Activated naive CD8-positive, alpha-beta T cell treated with anti-CD3 and anti-CD28 coated beads, Interleukin-2, amount 10 ng/mL, durations not matched to agents 7 days and 5 days (primary cell): ENCODE measurements at regions not wholly inside any gene's neighbourhood (a gene's known extent, or its start where the extent isn't known, plus 50 kb on each side); places are given as distances from the start of the nearest gene placed in this dataset.

Experiments
- ATAC-seq: fragments of 150-1000 bp; cut with Tn5 transposase; one replicate; pipeline ENCODE4 v1.10.0; 2021; ENCODE audit warnings: low read depth, moderate library complexity
- POLR2A ChIA-PET: fragments of 350-600 bp; sonication (Branson Sonifier 250); formaldehyde crosslinking; loops from one replicate; lab custom pipeline; 2021; ENCODE audit warnings: antibody characterized with exemption; lab: Charles Lee
- DNase-seq: peaks from one replicate; pipeline ENCODE4 v3.0.0; 2021
- H3K27ac Mint-ChIP-seq: one replicate; pipeline ENCODE4 v1.8.0; 2022; ENCODE audit warnings: mild to moderate bottlenecking, mixed read lengths
- H3K27me3 Mint-ChIP-seq: one replicate; pipeline ENCODE4 v1.8.0; 2022; ENCODE audit warnings: mild to moderate bottlenecking, moderate library complexity, mixed read lengths
- H3K36me3 Mint-ChIP-seq: one replicate; pipeline ENCODE4 v1.8.0; 2021; ENCODE audit warnings: mild to moderate bottlenecking, mixed read lengths
- H3K4me1 Mint-ChIP-seq: one replicate; pipeline ENCODE4 v1.8.0; 2021; ENCODE audit warnings: mixed read lengths
- H3K4me3 Mint-ChIP-seq: one replicate; pipeline ENCODE4 v1.8.0; 2022; ENCODE audit warnings: mild to moderate bottlenecking, moderate library complexity, mixed read lengths
- H3K9me3 Mint-ChIP-seq: one replicate; pipeline ENCODE4 v1.8.0; 2021; ENCODE audit warnings: mixed read lengths

DNA sequence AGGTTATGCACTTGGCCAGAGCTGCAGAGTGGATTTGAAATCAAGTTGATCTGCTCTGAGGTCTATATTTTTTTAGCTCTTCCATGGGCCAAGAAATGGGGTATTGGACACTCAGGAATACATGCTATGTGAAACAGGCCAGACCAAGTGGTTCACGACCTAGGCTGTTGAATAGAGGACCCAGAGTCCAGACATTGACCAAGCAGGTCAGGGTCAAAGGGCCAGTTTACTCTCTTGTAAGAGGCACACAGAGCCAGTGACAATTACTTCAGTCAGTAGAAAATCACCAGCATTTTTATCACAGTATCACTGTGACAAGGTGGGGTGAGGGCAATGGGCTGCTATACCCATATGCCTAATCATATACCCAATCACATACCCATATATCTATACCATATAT is 320.6 kb upstream of the RORA start:
- no peak overlapping the region for H3K4me3 Mint-ChIP-seq
- no peaks in the 10 kb centered on the region for H3K36me3 Mint-ChIP-seq
- H3K27me3 Mint-ChIP-seq: peaks cover 4% of the 10 kb centered on the region
- H3K9me3 Mint-ChIP-seq: peaks cover 2% of the 10 kb centered on the region
- DNase-seq (no peak), ATAC-seq (no peak)
- H3K27ac Mint-ChIP-seq: no peak overlapping the region
- H3K4me1 Mint-ChIP-seq: no peaks in the 10 kb centered on the region
- POLR2A ChIA-PET: no interaction called here

DNA sequence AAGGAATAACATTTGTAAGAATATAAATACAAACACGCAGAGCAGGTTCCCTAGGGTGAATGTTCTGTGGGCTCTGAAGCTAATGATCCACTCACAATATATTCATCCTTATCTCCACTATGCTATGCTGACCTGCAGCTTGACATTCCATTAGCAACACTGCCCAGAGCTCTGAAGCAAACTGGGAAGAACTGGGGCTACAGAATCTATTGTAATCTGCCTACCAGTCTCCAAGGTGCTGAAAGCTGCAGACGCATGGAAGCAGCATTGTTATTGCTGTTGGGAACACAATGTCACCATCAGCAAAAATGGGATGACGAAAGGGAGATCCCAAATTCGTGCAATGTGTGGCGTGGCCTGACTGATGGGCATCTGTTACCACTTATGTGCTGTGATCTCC is 316.7 kb upstream of the RORA start:
- H3K27me3 Mint-ChIP-seq: no peaks in the 10 kb centered on the region
- no peaks in the 10 kb centered on the region for H3K4me1 Mint-ChIP-seq
- no peaks in the 10 kb centered on the region for H3K9me3 Mint-ChIP-seq
- H3K36me3 Mint-ChIP-seq: no peaks in the 10 kb centered on the region
- DNase-seq (no peak), ATAC-seq (no peak)
- POLR2A ChIA-PET: no interaction called here
- no peak overlapping the region for H3K27ac Mint-ChIP-seq
- no peak overlapping the region for H3K4me3 Mint-ChIP-seq

- ATAC-seq: no peak
- H3K36me3 Mint-ChIP-seq: no peaks in the 10 kb centered on the region
- DNase-seq: no peak
- POLR2A ChIA-PET: no interaction called here
- peaks cover 7% of the 10 kb centered on the region for H3K27me3 Mint-ChIP-seq
- H3K4me3 Mint-ChIP-seq: no peak overlapping the region
- no peaks in the 10 kb centered on the region for H3K4me1 Mint-ChIP-seq
- H3K9me3 Mint-ChIP-seq: no peaks in the 10 kb centered on the region
- no peak overlapping the region for H3K27ac Mint-ChIP-seq
Measured at GRCh38 chr15:61541516-61541915, 312.4 kb upstream of the RORA start.

DNA sequence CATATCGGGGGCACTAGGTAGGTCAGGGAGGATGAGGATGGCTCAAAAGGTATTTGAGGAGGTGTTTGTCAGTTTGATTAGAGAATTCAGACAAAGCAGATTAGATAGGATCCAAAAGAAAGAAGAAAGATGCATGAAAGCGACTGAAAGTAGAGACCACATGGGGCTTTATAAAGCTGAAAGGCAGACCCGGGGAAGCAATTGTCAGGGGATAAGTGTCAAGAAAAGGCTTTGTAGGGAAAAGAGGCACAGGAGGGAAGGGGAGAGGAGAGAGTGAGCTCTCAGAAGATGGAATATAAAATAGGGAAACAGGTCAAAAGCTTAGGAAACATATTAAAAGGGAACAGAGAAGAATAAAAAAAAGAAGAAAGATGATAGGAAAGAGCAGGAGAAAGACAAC is 308.2 kb upstream of the RORA start:
- Mint-ChIP-seq H3K9me3 (no peaks in the 10 kb centered on the region), H3K27ac (no peak overlapping the region), H3K4me3 (no peak overlapping the region), H3K36me3 (no peaks in the 10 kb centered on the region), H3K4me1 (no peaks in the 10 kb centered on the region), H3K27me3 (peaks cover 7% of the 10 kb centered on the region)
- POLR2A ChIA-PET: no interaction called here
- no peak for ATAC-seq
- DNase-seq: no peak

GRCh38 chr15:61534986-61535385 is 305.9 kb upstream of the RORA start:
- Mint-ChIP-seq H3K4me1 (peaks cover 2% of the 10 kb centered on the region), H3K27ac (no peak overlapping the region), H3K4me3 (no peak overlapping the region), H3K27me3 (peaks cover 7% of the 10 kb centered on the region), H3K36me3 (no peaks in the 10 kb centered on the region), H3K9me3 (no peaks in the 10 kb centered on the region)
- POLR2A ChIA-PET: no interaction called here
- ATAC-seq: no peak
- DNase-seq: no peak

GRCh38 chr15:61530769-61531168 is 301.7 kb upstream of the RORA start:
- POLR2A ChIA-PET: no interaction called here
- Mint-ChIP-seq H3K36me3 (no peaks in the 10 kb centered on the region), H3K27ac (no peak overlapping the region), H3K4me3 (no peak overlapping the region), H3K9me3 (no peaks in the 10 kb centered on the region), H3K27me3 (peaks cover 5% of the 10 kb centered on the region), H3K4me1 (peaks cover 2% of the 10 kb centered on the region)
- ATAC-seq: no peak
- DNase-seq: no peak

GRCh38 chr15:61528581-61528910 is 299.4 kb upstream of the RORA start:
- POLR2A ChIA-PET: no interaction called here
- DNase-seq: no peak
- Mint-ChIP-seq H3K4me1 (peaks cover 8% of the 10 kb centered on the region), H3K9me3 (no peaks in the 10 kb centered on the region), H3K4me3 (no peak overlapping the region), H3K36me3 (no peaks in the 10 kb centered on the region), H3K27ac (no peak overlapping the region), H3K27me3 (peaks cover 16% of the 10 kb centered on the region)
- no peak for ATAC-seq

DNA sequence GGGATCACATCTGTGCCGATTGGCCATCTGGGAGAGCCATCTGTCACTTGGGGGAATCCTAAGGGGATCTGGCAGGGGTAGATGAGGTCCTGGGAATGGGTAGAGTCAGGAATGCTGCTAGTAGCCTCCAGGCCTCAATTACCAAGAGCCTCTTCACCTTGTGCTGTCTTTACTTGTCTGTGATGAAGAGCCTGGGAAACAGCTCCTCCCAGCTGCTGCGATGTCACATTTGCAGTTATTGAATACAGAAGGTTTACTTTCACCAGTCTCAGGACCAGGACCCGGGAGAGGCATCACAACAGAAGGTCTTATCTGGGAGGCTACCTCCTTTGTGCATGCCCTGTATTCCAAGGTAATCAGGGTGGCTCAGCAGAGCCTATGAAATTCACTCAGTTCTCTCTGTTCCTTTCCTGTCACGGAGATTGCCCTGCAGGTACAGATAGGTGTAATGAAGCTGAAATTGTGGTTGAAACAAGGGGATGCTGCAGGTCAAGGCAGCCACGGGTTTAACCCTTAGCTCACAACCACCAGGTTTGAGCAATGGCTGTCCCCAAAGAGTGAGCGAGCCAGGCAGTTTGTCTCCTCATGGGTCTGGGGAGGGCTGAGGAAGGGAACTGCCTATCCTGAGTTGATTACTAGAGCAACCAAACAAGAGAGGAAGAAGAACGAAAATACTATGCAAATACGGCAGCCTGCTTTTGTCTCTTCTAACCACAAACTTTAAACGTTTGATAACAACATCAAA is 298.9 kb upstream of the RORA start:
- H3K36me3 Mint-ChIP-seq: no peaks in the 10 kb centered on the region
- no peaks in the 10 kb centered on the region for H3K9me3 Mint-ChIP-seq
- DNase-seq (no peak), ATAC-seq (no peak)
- no peak overlapping the region for H3K27ac Mint-ChIP-seq
- H3K4me3 Mint-ChIP-seq: no peak overlapping the region
- H3K27me3 Mint-ChIP-seq: peaks cover 16% of the 10 kb centered on the region
- POLR2A ChIA-PET: no interaction called here
- peaks cover 12% of the 10 kb centered on the region for H3K4me1 Mint-ChIP-seq

DNA sequence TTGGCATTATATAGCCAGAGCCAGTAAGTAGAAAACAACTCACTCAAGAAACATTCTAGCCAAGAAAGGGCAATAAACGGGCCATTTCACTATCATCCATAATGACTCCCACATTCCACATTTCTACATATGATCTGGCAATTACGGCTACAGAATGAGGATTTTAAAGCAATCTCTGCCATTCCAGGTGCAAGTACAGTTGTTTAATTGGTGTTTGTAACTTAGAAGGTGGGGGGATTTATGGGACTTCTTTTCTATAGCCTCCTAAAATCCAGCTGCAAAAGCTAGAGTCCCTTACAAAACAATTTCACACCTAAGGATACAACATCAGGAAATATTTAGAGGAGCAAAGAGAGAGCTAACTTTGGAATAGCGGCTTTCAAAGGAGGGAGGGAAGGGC is 295.4 kb upstream of the RORA start:
- Mint-ChIP-seq H3K36me3 (no peaks in the 10 kb centered on the region), H3K27me3 (peaks cover 16% of the 10 kb centered on the region), H3K27ac (no peak overlapping the region), H3K4me3 (no peak overlapping the region), H3K4me1 (peaks cover 10% of the 10 kb centered on the region), H3K9me3 (no peaks in the 10 kb centered on the region)
- no peak for ATAC-seq
- no peak for DNase-seq
- POLR2A ChIA-PET: no interaction called here

- POLR2A ChIA-PET: no interaction called here
- DNase-seq (no peak), ATAC-seq (no peak)
- peaks cover 10% of the 10 kb centered on the region for H3K4me1 Mint-ChIP-seq
- H3K27me3 Mint-ChIP-seq: peaks cover 16% of the 10 kb centered on the region
- H3K4me3 Mint-ChIP-seq: no peak overlapping the region
- H3K36me3 Mint-ChIP-seq: no peaks in the 10 kb centered on the region
- H3K9me3 Mint-ChIP-seq: no peaks in the 10 kb centered on the region
- no peak overlapping the region for H3K27ac Mint-ChIP-seq
Measured at GRCh38 chr15:61524086-61524485, 295.0 kb upstream of the RORA start.

DNA sequence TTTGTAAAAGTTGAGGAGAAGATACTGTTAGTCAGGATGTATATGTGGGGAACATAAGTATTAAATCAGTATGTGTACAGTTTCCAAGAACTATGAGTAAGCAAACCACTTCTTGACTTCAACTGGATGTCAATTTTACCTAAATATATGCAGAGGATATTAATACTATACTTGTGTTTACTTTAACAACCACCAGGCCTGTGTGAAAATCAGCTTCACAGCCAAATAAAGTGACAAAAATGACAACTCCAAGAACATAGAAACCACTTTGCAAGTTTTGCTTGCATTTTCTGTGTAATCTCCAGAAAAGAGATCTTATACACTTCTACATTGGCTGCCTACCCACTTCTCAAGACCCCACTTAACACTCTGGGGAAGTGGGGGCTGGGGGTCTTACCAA is 293.3 kb upstream of the RORA start:
- Mint-ChIP-seq H3K4me1 (peaks cover 10% of the 10 kb centered on the region), H3K4me3 (no peak overlapping the region), H3K36me3 (no peaks in the 10 kb centered on the region), H3K9me3 (no peaks in the 10 kb centered on the region), H3K27ac (no peak overlapping the region), H3K27me3 (peaks cover 14% of the 10 kb centered on the region)
- POLR2A ChIA-PET: no interaction called here
- no peak for ATAC-seq
- no peak for DNase-seq

GRCh38 chr15:61521953-61522352 is 292.9 kb upstream of the RORA start:
- Mint-ChIP-seq H3K27ac (no peak overlapping the region), H3K4me1 (peaks cover 10% of the 10 kb centered on the region), H3K27me3 (peaks cover 14% of the 10 kb centered on the region), H3K9me3 (no peaks in the 10 kb centered on the region), H3K36me3 (no peaks in the 10 kb centered on the region), H3K4me3 (no peak overlapping the region)
- no peak for DNase-seq
- POLR2A ChIA-PET: no interaction called here
- no peak for ATAC-seq

DNA sequence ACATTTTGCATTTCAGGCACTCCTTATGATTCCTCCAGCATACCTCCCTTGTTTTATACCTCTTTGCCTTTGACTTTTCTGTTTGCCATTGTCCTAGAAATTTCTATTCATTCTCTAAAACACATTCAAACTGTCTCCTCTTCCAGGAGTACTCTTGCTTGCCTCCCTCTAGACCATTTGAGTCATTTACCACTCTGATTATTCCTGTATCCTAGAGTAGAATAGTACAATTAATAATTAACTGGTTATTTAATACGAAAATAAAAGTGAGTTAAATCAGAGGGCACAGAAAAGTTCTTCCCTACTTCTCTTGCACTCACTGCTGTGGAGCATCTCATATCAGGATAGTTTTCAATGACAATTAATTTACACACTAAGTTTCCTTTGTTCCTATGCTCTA is 290.2 kb upstream of the RORA start:
- POLR2A ChIA-PET: no interaction called here
- Mint-ChIP-seq H3K27ac (no peak overlapping the region), H3K4me1 (peaks cover 9% of the 10 kb centered on the region), H3K9me3 (no peaks in the 10 kb centered on the region), H3K36me3 (no peaks in the 10 kb centered on the region), H3K4me3 (no peak overlapping the region), H3K27me3 (peaks cover 3% of the 10 kb centered on the region)
- DNase-seq (no peak), ATAC-seq (no peak)

- DNase-seq (no peak), ATAC-seq (no peak)
- no peak overlapping the region for H3K27ac Mint-ChIP-seq
- H3K9me3 Mint-ChIP-seq: no peaks in the 10 kb centered on the region
- peaks cover 3% of the 10 kb centered on the region for H3K4me1 Mint-ChIP-seq
- H3K36me3 Mint-ChIP-seq: no peaks in the 10 kb centered on the region
- peaks cover 2% of the 10 kb centered on the region for H3K27me3 Mint-ChIP-seq
- no peak overlapping the region for H3K4me3 Mint-ChIP-seq
- POLR2A ChIA-PET: no interaction called here
Measured at GRCh38 chr15:61518191-61518950, 289.3 kb upstream of the RORA start.
